Naive thymus-derived CD4-positive, alpha-beta T cell (primary cell): ENCODE measurements at regions not wholly inside any gene's neighbourhood (a gene's known extent, or its start where the extent isn't known, plus 50 kb on each side); places are given as distances from the start of the nearest gene placed in this dataset.

Experiments
- ATAC-seq: fragments of 150-1000 bp; cut with Tn5 transposase; 2 replicates; pipeline ENCODE4 v1.10.0; 2021; ENCODE audit warnings: mild to moderate bottlenecking, moderate library complexity
- CTCF ChIA-PET: fragments of 350-600 bp; sonication (Branson Sonifier 250); formaldehyde crosslinking; loops from one replicate; lab custom pipeline; 2021; ENCODE audit warnings: antibody characterized with exemption; lab: Charles Lee
- POLR2A ChIA-PET: fragments of 350-600 bp; sonication (Branson Sonifier 250); formaldehyde crosslinking; loops from one replicate; lab custom pipeline; 2021; ENCODE audit warnings: antibody characterized with exemption, inconsistent platforms; lab: Charles Lee
- DNase-seq, 9 donors: peaks; one replicate each; pipeline versions ENCODE4 v3.0.0 to v3.0.0-alpha.2; 2020 to 2022; ENCODE audit warnings: mixed read lengths in 1 of 9
- H3K27ac ChIP-seq: one replicate; pipeline ENCODE4 v1.7.0; 2013; ENCODE audit warnings: mild to moderate bottlenecking, low read depth, low read length, moderate library complexity
- H3K27me3 ChIP-seq, 2 donors: one replicate each; pipeline ENCODE4 v1.7.0; 2013; ENCODE audit warnings: low read length in 2 of 2, mild to moderate bottlenecking in 2 of 2, moderate library complexity in 2 of 2; ENCODE audit not compliant: control insufficient read depth in 2 of 2, insufficient read depth in 2 of 2
- H3K36me3 ChIP-seq, 3 experiments: 1 replicate in 2 of 3; 2 replicates in 1 of 3; pipeline ENCODE4 v1.7.0; 2013; ENCODE audit warnings: low read length in 3 of 3, mild to moderate bottlenecking in 3 of 3, moderate library complexity in 1 of 3; ENCODE audit not compliant: insufficient read depth in 3 of 3, control insufficient read depth in 2 of 3
- H3K4me1 ChIP-seq, 2 donors: one replicate each; pipeline ENCODE4 v1.7.0; 2013; ENCODE audit warnings: low read length in 2 of 2, mild to moderate bottlenecking in 2 of 2, moderate library complexity in 1 of 2; ENCODE audit not compliant: control insufficient read depth in 2 of 2, insufficient read depth in 2 of 2
- H3K4me3 ChIP-seq: 2 replicates; pipeline ENCODE4 v1.7.0; 2013; ENCODE audit warnings: mild to moderate bottlenecking, low read length
- H3K9me3 ChIP-seq, 3 experiments: 1 replicate in 2 of 3; 2 replicates in 1 of 3; pipeline ENCODE4 v1.7.0; 2013; ENCODE audit warnings: low read length in 3 of 3; ENCODE audit not compliant: control insufficient read depth in 2 of 3
- H3K27ac Mint-ChIP-seq, 9 donors: one replicate each; pipeline ENCODE4 v1.8.0; 2020 to 2022; ENCODE audit warnings: mixed read lengths in 9 of 9, mild to moderate bottlenecking in 8 of 9, moderate library complexity in 5 of 9, inconsistent platforms in 2 of 9
- H3K27me3 Mint-ChIP-seq, 5 donors: one replicate each; pipeline ENCODE4 v1.8.0; 2021 to 2022; ENCODE audit warnings: mixed read lengths in 5 of 5, mild to moderate bottlenecking in 1 of 5
- H3K36me3 Mint-ChIP-seq, 5 donors: one replicate each; pipeline ENCODE4 v1.8.0; 2020 to 2022; ENCODE audit warnings: mixed read lengths in 5 of 5, mild to moderate bottlenecking in 3 of 5, inconsistent platforms in 1 of 5
- H3K4me1 Mint-ChIP-seq, 7 donors: one replicate each; pipeline ENCODE4 v1.8.0; 2020 to 2022; ENCODE audit warnings: mixed read lengths in 7 of 7, mild to moderate bottlenecking in 3 of 7, inconsistent platforms in 1 of 7
- H3K4me3 Mint-ChIP-seq, 10 donors: one replicate each; pipeline ENCODE4 v1.8.0; 2020 to 2022; ENCODE audit warnings: mild to moderate bottlenecking in 10 of 10, mixed read lengths in 10 of 10, moderate library complexity in 6 of 10, inconsistent platforms in 2 of 10
- H3K9me3 Mint-ChIP-seq, 11 donors: one replicate each; pipeline ENCODE4 v1.8.0; 2020 to 2022; ENCODE audit warnings: mixed read lengths in 11 of 11, mild to moderate bottlenecking in 4 of 11, inconsistent platforms in 1 of 11, moderate library complexity in 1 of 11
- intact Hi-C, 2 donors: fragments of 100-400 bp; cut with micrococcal nuclease; formaldehyde crosslinking; loops; one replicate each; pipeline ENCODE4 v1.15.1; 2023

DNA sequence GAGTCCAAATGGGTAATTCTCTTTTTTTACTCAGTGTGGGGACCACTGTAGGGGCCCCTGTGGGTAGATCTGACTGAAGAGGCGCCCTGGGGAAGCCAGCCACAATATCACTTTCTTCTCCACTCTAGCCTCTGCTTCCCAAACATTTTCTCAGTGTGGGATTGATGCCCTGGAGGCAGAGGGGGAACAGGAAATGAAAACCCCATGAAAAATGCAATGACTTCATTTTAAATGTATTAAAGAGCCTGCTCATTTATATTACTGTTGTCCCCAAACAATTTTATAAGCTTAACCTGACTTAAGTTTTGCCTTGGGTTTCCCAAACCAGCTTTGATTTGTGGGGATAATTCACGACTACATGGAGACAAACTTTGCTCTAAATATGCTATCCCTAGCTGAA, 181.9 kb downstream of the C1orf94 start:
- no peak for ATAC-seq

DNA sequence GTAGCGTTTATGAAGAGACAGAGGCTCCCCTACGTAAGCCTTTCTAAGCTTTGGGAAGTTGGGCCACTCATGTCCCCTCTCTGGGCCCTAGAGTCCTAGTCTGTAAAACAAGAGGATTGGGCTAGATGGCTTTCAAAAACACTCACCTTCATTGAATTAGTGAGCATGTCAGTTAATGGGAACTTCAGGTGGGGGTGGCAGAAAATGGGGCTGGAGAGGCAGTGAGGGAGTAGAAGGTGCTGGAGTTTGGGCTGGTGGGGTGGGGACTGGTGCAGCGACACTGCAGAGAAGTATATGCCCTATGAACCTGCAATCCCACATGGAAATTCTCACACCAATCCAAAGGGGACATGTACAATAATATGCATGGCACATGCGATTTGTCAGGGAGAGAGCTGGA, 182.7 kb downstream of the C1orf94 start:
- H3K9me3 Mint-ChIP-seq = peaks cover 0 to 11% (median 4%) of the 10 kb centered on the region in 11 donors
- H3K36me3 Mint-ChIP-seq = no peaks in the 10 kb centered on the region
- H3K27me3 ChIP-seq = peaks cover 0 to 9% of the 10 kb centered on the region in 2 donors
- no peak overlapping the region for H3K4me3 ChIP-seq
- no peaks in the 10 kb centered on the region for H3K4me1 ChIP-seq
- no peak overlapping the region for H3K27ac ChIP-seq
- CTCF ChIA-PET = no interaction called here
- peaks cover 0 to 78% (median 56%) of the 10 kb centered on the region in 5 donors for H3K27me3 Mint-ChIP-seq
- ATAC-seq (no peak), DNase-seq (no peak)
- no peak overlapping the region for H3K27ac Mint-ChIP-seq
- H3K4me3 Mint-ChIP-seq = no peak overlapping the region
- POLR2A ChIA-PET = no interaction called here
- intact Hi-C loops = no loop called here
- no peaks in the 10 kb centered on the region for H3K9me3 ChIP-seq
- H3K4me1 Mint-ChIP-seq = no peaks in the 10 kb centered on the region
- no peaks in the 10 kb centered on the region for H3K36me3 ChIP-seq

More for the DNA sequence above, 181.9 kb downstream of the C1orf94 start:
- Histone ChIP-seq H3K36me3 (no peaks in the 10 kb centered on the region), H3K27ac (no peak overlapping the region), H3K4me3 (no peak overlapping the region), H3K9me3 (no peaks in the 10 kb centered on the region), H3K27me3 (peaks cover 0 to 9% of the 10 kb centered on the region in 2 donors), H3K4me1 (no peaks in the 10 kb centered on the region)
- Mint-ChIP-seq H3K27ac (no peak overlapping the region), H3K36me3 (no peaks in the 10 kb centered on the region), H3K4me3 (no peak overlapping the region), H3K9me3 (peaks cover 0 to 9% (median under 1%) of the 10 kb centered on the region in 11 donors), H3K4me1 (no peaks in the 10 kb centered on the region), H3K27me3 (peaks cover 0 to 76% (median 51%) of the 10 kb centered on the region in 5 donors)
- CTCF ChIA-PET = no interaction called here
- intact Hi-C loops = no loop called here
- DNase-seq = no peak
- POLR2A ChIA-PET = no interaction called here

DNA sequence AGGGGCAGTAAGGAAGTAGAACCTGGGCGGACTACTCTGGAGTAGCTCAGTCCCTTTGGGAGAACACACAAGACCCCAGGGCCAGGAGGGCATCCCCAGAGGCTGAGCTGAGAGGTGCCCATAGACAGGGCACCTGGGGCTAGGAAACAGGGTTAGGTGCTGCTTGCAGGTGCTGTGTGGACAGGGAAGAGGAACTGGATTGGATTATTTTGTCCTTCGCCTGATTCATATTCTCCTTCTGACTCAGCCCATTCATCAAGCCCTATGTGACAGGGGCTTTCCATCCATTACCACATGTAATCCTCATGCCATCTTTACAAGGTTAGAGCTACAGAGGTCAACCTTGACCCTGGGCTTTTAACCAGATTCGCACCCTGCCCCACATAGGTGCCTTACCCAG, 183.9 kb downstream of the C1orf94 start:
- POLR2A ChIA-PET = no interaction called here
- peaks cover 0 to 76% (median 54%) of the 10 kb centered on the region in 5 donors for H3K27me3 Mint-ChIP-seq
- no peaks in the 10 kb centered on the region for H3K9me3 ChIP-seq
- no peaks in the 10 kb centered on the region for H3K36me3 ChIP-seq
- no peaks in the 10 kb centered on the region for H3K4me1 ChIP-seq
- no peak overlapping the region for H3K4me3 Mint-ChIP-seq
- CTCF ChIA-PET = no interaction called here
- H3K4me3 ChIP-seq = no peak overlapping the region
- H3K9me3 Mint-ChIP-seq = peaks cover 0 to 11% (median 4%) of the 10 kb centered on the region in 11 donors
- ATAC-seq (no peak), DNase-seq (no peak)
- intact Hi-C loops = no loop called here
- peaks cover 0 to 6% of the 10 kb centered on the region in 2 donors for H3K27me3 ChIP-seq
- H3K27ac ChIP-seq = no peak overlapping the region
- H3K4me1 Mint-ChIP-seq = no peaks in the 10 kb centered on the region
- no peaks in the 10 kb centered on the region for H3K36me3 Mint-ChIP-seq
- H3K27ac Mint-ChIP-seq = no peak overlapping the region

DNA sequence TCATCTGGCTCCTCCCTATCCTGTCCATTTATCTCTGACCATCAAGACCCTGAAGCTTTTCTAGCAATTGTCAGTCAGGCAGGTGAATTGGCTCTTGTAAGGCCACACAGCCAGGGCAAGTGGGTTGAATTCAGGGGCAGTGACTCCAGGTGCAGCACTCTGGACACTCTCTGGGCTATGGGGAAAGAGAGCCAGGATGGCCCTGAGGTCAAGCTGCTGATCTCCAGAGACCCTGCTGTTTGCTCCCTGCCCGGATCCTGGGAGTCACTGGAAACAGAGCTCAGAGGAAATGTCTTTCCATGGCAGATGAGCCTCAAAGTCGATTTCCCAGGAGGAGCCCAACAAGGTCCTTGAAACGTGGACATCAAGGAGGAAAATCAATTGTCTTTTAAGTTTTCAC, 184.4 kb downstream of the C1orf94 start:
- H3K27ac ChIP-seq = no peak overlapping the region
- peaks cover 0 to 6% of the 10 kb centered on the region in 2 donors for H3K27me3 ChIP-seq
- no peaks in the 10 kb centered on the region for H3K36me3 Mint-ChIP-seq
- peaks cover 0 to 11% (median 4%) of the 10 kb centered on the region in 11 donors for H3K9me3 Mint-ChIP-seq
- ChIA-PET POLR2A (no interaction called here), CTCF (no interaction called here)
- ATAC-seq (no peak), DNase-seq (no peak)
- intact Hi-C loops = no loop called here
- no peaks in the 10 kb centered on the region for H3K36me3 ChIP-seq
- no peaks in the 10 kb centered on the region for H3K4me1 ChIP-seq
- no peak overlapping the region for H3K4me3 ChIP-seq
- H3K27me3 Mint-ChIP-seq = peaks cover 0 to 70% (median 48%) of the 10 kb centered on the region in 5 donors
- no peak overlapping the region for H3K4me3 Mint-ChIP-seq
- H3K9me3 ChIP-seq = no peaks in the 10 kb centered on the region
- no peaks in the 10 kb centered on the region for H3K4me1 Mint-ChIP-seq
- no peak overlapping the region for H3K27ac Mint-ChIP-seq

DNA sequence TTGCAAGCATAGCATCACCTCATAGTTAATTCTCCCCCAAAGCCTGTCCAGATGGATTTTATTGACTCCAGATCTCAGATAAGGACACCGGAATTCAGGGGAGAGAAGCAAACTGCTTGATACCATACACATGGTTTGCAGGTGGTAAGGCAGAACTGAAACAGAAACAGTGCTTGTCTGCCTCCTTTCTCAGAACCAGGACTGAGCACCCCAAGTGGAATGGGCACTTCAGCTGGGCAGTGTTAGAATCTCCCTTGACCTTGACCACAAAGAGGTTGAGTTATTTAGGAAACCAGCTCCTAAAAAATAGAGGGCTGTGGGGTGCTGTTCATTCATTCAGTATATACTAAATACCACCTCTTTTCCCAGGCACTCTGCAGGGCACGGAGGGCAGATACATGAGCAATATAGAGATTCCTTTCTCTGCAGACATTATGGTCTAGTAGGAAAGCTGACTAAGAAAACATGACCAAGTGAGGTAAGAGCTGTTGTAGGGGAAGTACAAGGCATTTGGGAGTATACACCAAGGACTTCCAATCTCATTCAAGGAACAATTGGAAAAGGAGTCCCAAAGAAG, 185.2 kb downstream of the C1orf94 start:
- peaks cover 0 to 6% of the 10 kb centered on the region in 2 donors for H3K27me3 ChIP-seq
- Mint-ChIP-seq H3K27ac (no peak overlapping the region), H3K9me3 (peaks cover 0 to 11% (median 4%) of the 10 kb centered on the region in 11 donors), H3K36me3 (no peaks in the 10 kb centered on the region), H3K4me1 (no peaks in the 10 kb centered on the region), H3K4me3 (no peak overlapping the region), H3K27me3 (peaks cover 0 to 66% (median 45%) of the 10 kb centered on the region in 5 donors)
- ChIA-PET POLR2A (no interaction called here), CTCF (no interaction called here)
- H3K9me3 ChIP-seq = no peaks in the 10 kb centered on the region
- H3K4me1 ChIP-seq = no peaks in the 10 kb centered on the region
- H3K36me3 ChIP-seq = no peaks in the 10 kb centered on the region
- intact Hi-C loops = no loop called here
- ATAC-seq (no peak), DNase-seq (no peak)
- no peak overlapping the region for H3K4me3 ChIP-seq
- H3K27ac ChIP-seq = no peak overlapping the region

DNA sequence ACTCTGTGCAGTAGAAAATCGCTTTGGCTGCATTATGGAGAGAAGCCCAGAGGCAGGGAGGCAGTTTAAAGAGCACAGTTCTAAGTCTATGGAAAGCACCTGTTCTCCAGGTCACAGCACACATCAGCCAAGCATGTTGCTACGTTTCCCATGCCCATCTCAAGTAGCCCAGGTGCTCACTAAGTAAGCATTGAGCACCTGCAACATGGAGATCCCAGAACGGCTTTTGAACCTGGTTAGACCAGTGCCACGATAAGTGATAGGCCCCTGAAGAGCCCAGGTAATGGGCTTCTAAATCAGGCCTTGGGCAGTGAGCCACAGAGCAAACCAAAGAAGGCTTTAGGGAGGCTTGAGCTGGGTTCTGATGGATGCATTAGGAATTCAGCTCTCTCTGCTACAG, 186.2 kb downstream of the C1orf94 start:
- CTCF ChIA-PET = no interaction called here
- Mint-ChIP-seq H3K36me3 (no peaks in the 10 kb centered on the region), H3K9me3 (peaks cover 0 to 11% (median 4%) of the 10 kb centered on the region in 11 donors), H3K27ac (no peak overlapping the region), H3K4me1 (peaks cover 0 to 4% (median 0%) of the 10 kb centered on the region in 7 donors), H3K27me3 (peaks cover 0 to 57% (median 42%) of the 10 kb centered on the region in 5 donors), H3K4me3 (no peak overlapping the region)
- intact Hi-C loops = no loop called here
- ATAC-seq = no peak
- no peaks in the 10 kb centered on the region for H3K9me3 ChIP-seq
- H3K36me3 ChIP-seq = no peaks in the 10 kb centered on the region
- H3K27me3 ChIP-seq = peaks cover 0 to 6% of the 10 kb centered on the region in 2 donors
- H3K27ac ChIP-seq = no peak overlapping the region
- no peak overlapping the region for H3K4me3 ChIP-seq
- DNase-seq = no peak
- H3K4me1 ChIP-seq = no peaks in the 10 kb centered on the region
- POLR2A ChIA-PET = no interaction called here

DNA sequence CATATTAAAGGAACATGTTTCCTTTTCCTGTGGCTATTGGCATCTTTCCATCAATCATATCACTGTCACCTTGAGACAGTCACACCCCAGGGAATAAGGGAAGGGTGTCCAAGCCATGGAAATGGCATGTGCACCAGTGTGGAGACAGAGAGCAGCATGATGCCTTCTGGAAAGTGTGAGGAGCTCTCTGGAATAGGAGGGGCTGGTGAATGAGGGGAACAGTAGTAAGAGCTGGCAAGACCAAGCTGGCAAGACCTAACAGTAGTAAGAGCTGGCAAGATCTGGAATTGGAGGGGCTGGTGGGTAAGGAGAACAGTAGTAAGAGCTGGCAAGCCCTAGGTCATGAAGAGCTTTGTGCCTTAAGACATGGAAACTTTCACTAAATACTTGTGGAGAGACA, 186.7 kb downstream of the C1orf94 start:
- ATAC-seq (no peak), DNase-seq (no peak)
- Histone ChIP-seq H3K27ac (no peak overlapping the region), H3K9me3 (no peaks in the 10 kb centered on the region), H3K27me3 (peaks cover 0 to 6% of the 10 kb centered on the region in 2 donors), H3K36me3 (no peaks in the 10 kb centered on the region), H3K4me3 (no peak overlapping the region), H3K4me1 (no peaks in the 10 kb centered on the region)
- peaks cover 0 to 4% (median 0%) of the 10 kb centered on the region in 7 donors for H3K4me1 Mint-ChIP-seq
- no peaks in the 10 kb centered on the region for H3K36me3 Mint-ChIP-seq
- no peak overlapping the region for H3K27ac Mint-ChIP-seq
- H3K9me3 Mint-ChIP-seq = peaks cover 0 to 11% (median 4%) of the 10 kb centered on the region in 11 donors
- CTCF ChIA-PET = no interaction called here
- H3K27me3 Mint-ChIP-seq = peaks cover 0 to 57% (median 42%) of the 10 kb centered on the region in 5 donors
- no peak overlapping the region for H3K4me3 Mint-ChIP-seq
- intact Hi-C loops = no loop called here
- POLR2A ChIA-PET = no interaction called here
